ENCODE measurements at regions not wholly inside any gene's neighbourhood (a gene's known extent, or its start where the extent isn't known, plus 50 kb on each side); places are given as distances from the start of the nearest gene placed in this dataset.

DNA sequence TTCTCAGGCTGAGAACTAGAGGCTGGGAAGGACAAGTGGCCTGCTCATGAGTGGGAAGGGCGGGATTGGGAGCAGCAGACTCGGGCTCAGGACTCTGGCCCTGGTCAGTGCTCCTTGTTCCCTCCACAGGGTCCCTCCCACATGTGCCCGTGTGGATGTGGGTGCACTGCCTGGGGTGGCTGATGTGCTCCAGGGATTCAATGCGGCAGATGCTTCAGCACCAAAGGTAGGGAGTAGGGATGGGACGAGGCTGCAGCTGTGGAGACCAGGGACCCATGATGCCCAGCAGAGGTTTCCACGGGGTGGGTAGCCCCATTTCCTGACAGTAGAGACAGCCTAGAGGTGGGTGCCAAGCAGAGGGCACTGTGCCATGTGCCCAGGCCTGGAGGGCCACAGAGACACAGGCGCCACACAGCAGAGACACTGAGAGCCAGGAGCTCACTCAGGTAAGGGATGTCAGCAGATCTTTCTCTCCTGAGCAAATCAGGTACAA lies 89.5 kb downstream of the GGTLC2 start:
- no peak for TF ChIP-seq POLR2A (IDR thresholded peaks at IDR 0.05)
- TF ChIP-seq, protein P1, sequence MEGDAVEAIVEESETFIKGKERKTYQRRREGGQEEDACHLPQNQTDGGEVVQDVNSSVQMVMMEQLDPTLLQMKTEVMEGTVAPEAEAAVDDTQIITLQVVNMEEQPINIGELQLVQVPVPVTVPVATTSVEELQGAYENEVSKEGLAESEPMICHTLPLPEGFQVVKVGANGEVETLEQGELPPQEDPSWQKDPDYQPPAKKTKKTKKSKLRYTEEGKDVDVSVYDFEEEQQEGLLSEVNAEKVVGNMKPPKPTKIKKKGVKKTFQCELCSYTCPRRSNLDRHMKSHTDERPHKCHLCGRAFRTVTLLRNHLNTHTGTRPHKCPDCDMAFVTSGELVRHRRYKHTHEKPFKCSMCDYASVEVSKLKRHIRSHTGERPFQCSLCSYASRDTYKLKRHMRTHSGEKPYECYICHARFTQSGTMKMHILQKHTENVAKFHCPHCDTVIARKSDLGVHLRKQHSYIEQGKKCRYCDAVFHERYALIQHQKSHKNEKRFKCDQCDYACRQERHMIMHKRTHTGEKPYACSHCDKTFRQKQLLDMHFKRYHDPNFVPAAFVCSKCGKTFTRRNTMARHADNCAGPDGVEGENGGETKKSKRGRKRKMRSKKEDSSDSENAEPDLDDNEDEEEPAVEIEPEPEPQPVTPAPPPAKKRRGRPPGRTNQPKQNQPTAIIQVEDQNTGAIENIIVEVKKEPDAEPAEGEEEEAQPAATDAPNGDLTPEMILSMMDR (IDR thresholded peaks at IDR 0.05): no peak
- no peak for TF ChIP-seq POLR2AphosphoS5 (IDR thresholded peaks at IDR 0.05; ENCODE audit: insufficient read depth in 1 of 2, low read depth in 1 of 2)
